LNCaP clone FGC (cell line): ENCODE measurements at regions not wholly inside any gene's neighbourhood (a gene's known extent, or its start where the extent isn't known, plus 50 kb on each side); places are given as distances from the start of the nearest gene placed in this dataset.

ENCODE experiments used
- DNase-seq: peaks from one replicate; pipeline ENCODE4 v3.0.0-alpha.2; 2011; ENCODE audit warnings: low read depth
- H3K4me3 ChIP-seq: 2 replicates; pipeline ENCODE4 v1.5.1; 2011; ENCODE audit warnings: mild to moderate bottlenecking, low read depth, low read length, control low read depth
- TF ChIP-seq, protein P1 (sequence below): IDR thresholded peaks from 2 replicates; pipeline ENCODE4 v1.5.1; 2012; ENCODE audit warnings: mild to moderate bottlenecking; ENCODE audit not compliant: control insufficient read depth, insufficient read depth; ENCODE audit errors: extremely low read depth

DNA sequence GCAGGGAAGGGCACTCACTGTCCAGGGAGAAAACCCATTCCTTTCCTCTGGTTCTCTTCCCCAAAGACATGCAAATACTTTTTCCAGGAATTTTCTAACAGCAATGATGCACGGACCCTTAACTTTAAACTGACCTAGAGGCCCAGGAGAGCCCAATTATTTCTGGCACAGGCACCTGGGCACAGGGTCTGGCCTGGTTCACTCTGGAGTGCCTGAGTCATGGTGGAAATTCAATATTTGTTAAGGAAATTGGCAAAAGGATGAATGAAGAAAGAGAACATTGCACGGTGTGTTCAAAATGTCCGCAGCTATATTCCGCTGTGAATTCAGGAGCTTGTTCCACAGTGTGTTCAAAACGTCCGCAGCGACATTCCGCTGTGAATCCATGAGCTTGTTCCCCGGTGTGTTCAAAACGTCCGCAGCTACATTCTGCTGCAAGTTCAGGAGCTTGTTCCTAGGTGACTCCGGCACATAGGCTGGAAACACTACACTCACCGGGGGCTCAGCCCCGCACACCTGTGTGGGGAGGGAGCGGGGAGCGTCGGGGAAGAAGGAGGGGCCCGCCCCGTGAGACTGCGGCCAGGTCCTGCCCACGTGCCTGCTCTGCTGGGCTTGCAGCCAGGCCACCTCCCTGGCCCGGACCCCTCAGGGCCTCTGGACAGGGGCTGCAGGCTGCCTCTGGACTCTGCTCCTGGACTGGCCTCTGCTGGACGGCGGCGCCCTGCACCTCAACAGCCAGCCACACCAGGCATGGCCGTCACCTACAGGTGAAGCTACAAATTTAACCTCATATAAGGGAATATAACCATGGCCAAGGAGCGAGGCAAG is 72.0 kb upstream of the FAM20C start:
- no peak for DNase-seq
- no peak overlapping the region for H3K4me3 ChIP-seq
- TF ChIP-seq, protein P1, sequence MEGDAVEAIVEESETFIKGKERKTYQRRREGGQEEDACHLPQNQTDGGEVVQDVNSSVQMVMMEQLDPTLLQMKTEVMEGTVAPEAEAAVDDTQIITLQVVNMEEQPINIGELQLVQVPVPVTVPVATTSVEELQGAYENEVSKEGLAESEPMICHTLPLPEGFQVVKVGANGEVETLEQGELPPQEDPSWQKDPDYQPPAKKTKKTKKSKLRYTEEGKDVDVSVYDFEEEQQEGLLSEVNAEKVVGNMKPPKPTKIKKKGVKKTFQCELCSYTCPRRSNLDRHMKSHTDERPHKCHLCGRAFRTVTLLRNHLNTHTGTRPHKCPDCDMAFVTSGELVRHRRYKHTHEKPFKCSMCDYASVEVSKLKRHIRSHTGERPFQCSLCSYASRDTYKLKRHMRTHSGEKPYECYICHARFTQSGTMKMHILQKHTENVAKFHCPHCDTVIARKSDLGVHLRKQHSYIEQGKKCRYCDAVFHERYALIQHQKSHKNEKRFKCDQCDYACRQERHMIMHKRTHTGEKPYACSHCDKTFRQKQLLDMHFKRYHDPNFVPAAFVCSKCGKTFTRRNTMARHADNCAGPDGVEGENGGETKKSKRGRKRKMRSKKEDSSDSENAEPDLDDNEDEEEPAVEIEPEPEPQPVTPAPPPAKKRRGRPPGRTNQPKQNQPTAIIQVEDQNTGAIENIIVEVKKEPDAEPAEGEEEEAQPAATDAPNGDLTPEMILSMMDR = no peak

DNA sequence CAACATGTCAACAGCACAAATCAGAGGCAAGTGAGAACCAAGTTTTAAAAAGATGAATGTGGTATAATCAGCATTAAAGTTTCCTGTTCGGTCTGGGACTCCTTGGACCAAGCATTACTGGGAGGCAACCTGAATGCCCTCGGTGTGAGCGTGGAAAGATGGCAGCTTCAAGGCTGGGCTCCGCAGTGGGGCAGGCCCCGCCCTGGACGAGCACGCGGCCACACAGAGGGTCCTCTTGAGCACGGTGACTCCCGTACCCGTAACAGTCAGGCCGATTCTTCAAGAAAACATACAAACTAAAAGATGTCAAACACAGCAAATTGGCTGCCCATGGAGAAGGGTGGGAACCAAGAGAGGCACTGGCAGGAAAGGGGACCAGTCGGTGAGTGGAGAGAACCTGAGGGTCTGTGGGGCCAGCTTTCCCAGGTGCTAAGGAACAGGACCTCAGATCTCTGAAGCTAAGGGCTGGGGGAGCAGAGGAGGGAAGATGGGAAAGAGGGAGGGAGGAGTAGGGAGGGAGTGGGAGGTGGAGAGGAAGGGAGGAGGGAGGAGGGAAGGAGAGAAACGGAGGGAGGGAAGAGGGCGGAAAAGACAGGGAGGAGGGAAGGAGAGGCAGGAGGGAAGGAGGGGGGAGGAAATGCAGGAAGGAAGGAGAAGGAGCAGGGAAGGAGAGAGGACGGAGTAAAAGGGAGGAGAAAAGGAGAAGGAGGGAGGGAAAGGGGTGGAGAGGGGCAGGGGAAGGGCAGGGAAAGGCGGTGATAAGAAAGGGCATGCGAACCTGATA is 71.2 kb upstream of the FAM20C start:
- no peak overlapping the region for H3K4me3 ChIP-seq
- TF ChIP-seq, protein P1 = no peak
- DNase-seq = no peak

- TF ChIP-seq, protein P1 = no peak
- no peak overlapping the region for H3K4me3 ChIP-seq
- DNase-seq = no peak
These were observed 69.1 kb upstream of the FAM20C start for GRCh38 chr7:123237-123636.

DNA sequence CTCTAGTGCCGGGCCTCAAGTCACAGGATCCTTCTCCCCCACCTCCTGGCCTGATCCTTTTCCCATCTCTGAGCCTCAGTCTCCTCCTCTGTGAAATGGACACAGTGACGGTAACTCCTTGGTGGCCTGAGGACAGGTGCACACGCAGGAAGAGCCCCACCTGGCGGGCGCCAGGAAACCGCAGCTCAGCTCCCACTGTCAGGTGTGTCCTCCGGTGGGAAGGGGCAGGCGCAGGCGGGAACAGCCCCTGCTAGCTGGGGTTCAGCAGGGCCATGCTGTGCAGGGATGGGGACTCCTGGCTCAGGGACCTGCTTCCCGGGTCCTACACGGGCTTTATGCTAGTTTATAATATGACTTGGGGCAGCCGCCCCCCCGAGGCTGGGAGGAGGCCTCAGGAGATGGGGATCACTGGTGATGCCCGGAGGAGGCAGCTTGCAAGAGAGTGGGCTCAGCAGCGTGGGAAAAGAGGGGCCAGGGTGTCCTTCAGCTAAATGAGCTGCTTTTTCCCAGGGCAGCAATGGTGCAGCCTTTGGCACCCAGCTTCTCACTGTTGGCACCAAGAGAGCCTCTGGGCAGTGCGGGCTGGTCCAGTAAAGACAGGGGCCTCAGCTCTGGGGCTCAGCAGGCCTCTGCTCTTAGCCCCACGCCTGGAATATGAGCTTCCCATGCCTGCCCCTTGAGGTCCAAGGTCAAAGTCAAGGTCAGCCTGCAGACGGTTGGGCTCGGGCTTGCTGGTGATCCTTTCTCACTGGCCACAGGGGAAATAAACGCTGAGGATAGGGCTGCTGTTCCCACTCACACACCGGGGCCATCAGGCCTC is 68.0 kb upstream of the FAM20C start:
- DNase-seq = no peak
- H3K4me3 ChIP-seq = no peak overlapping the region

GRCh38 chr7:125061-125475 is 67.3 kb upstream of the FAM20C start:
- DNase-seq = no peak
- H3K4me3 ChIP-seq = no peak overlapping the region
- TF ChIP-seq, protein P1 = no peak

More for the DNA sequence above, 68.0 kb upstream of the FAM20C start:
- TF ChIP-seq, protein P1 = peak; percentile 16; the same call in 1 of the 2 replicates

- H3K4me3 ChIP-seq = no peak overlapping the region
- TF ChIP-seq, protein P1 = no peak
- no peak for DNase-seq
These were observed 66.7 kb upstream of the FAM20C start for GRCh38 chr7:125661-126060.
